RWPE2 (cell line): ENCODE measurements at regions not wholly inside any gene's neighbourhood (a gene's known extent, or its start where the extent isn't known, plus 50 kb on each side); places are given as distances from the start of the nearest gene placed in this dataset.

ENCODE experiments used
- ATAC-seq: fragments of 200-7000 bp; cut with Tn5 transposase; 3 replicates; pipeline ENCODE4 v1.9.1; 2021; ENCODE audit warnings: low read depth
- DNase-seq: peaks from one replicate; pipeline ENCODE4 v3.0.0-alpha.2; 2020; ENCODE audit warnings: low spot score
- H3K27ac ChIP-seq: fragments of 450-650 bp; 2 replicates; pipeline ENCODE4 v1.5.1; 2017; ENCODE audit warnings: mild to moderate bottlenecking; ENCODE audit not compliant: poor library complexity, severe bottlenecking
- H3K27me3 ChIP-seq: fragments of 250-450 bp; sonication (Bioruptor Pico); 2 replicates; pipeline ENCODE4 v1.5.1; 2021; ENCODE audit warnings: mild to moderate bottlenecking, moderate library complexity; ENCODE audit not compliant: insufficient read depth, poor library complexity, severe bottlenecking
- H3K36me3 ChIP-seq: fragments of 250-450 bp; sonication (Bioruptor Pico); 2 replicates; pipeline ENCODE4 v1.5.1; 2020; ENCODE audit warnings: low read depth, mild to moderate bottlenecking, moderate library complexity
- H3K4me1 ChIP-seq: fragments of 250-450 bp; sonication (Bioruptor Pico); 2 replicates; pipeline ENCODE4 v1.5.1; 2021; ENCODE audit warnings: mild to moderate bottlenecking, moderate library complexity; ENCODE audit not compliant: insufficient read depth, poor library complexity, severe bottlenecking
- H3K4me3 ChIP-seq: fragments of 250-450 bp; sonication (Bioruptor Pico); 2 replicates; pipeline ENCODE4 v1.5.1; 2021; ENCODE audit warnings: mild to moderate bottlenecking, moderate library complexity; ENCODE audit not compliant: severe bottlenecking
- H3K9me3 ChIP-seq: fragments of 250-450 bp; sonication (Bioruptor Pico); 2 replicates; pipeline ENCODE4 v1.5.1; 2021; ENCODE audit warnings: mild to moderate bottlenecking, moderate library complexity; ENCODE audit not compliant: severe bottlenecking
- CTCF ChIP-seq: fragments of 450-650 bp; IDR thresholded peaks from one replicate; pipeline ENCODE4 v1.5.1; 2017; ENCODE audit warnings: mild to moderate bottlenecking, moderate library complexity; ENCODE audit not compliant: poor library complexity, severe bottlenecking

- DNase-seq: no peak
- H3K27me3 ChIP-seq: no peaks in the 10 kb centered on the region
- H3K4me3 ChIP-seq: no peak overlapping the region
- no peaks in the 10 kb centered on the region for H3K4me1 ChIP-seq
- no peaks in the 10 kb centered on the region for H3K9me3 ChIP-seq
- no peak for ATAC-seq
- no peak for TF ChIP-seq CTCF
- no peaks in the 10 kb centered on the region for H3K36me3 ChIP-seq
- no peak overlapping the region for H3K27ac ChIP-seq
Measured at GRCh38 chr17:62121025-62121730, 56.1 kb upstream of the MED13 start.

- no peak for TF ChIP-seq CTCF
- Histone ChIP-seq H3K36me3 (no peaks in the 10 kb centered on the region), H3K27ac (no peak overlapping the region), H3K4me1 (no peaks in the 10 kb centered on the region), H3K9me3 (no peaks in the 10 kb centered on the region), H3K4me3 (no peak overlapping the region), H3K27me3 (no peaks in the 10 kb centered on the region)
- DNase-seq (no peak), ATAC-seq (no peak)
Measured at GRCh38 chr17:62119373-62119772, 54.3 kb upstream of the MED13 start.
